CD4-positive, CD25-positive, alpha-beta regulatory T cell (primary cell): ENCODE measurements at regions not wholly inside any gene's neighbourhood (a gene's known extent, or its start where the extent isn't known, plus 50 kb on each side); places are given as distances from the start of the nearest gene placed in this dataset.

Experiments
- ATAC-seq, 2 donors: fragments of 150-1000 bp; cut with Tn5 transposase; one replicate each; pipeline ENCODE4 v1.10.0; 2021; ENCODE audit warnings: low read depth in 2 of 2, moderate number of reproducible peaks in 2 of 2, moderate library complexity in 1 of 2
- DNase-seq, 3 donors: peaks; one replicate each; pipeline versions ENCODE4 v3.0.0 to v3.0.0-alpha.2; 2012 to 2022; ENCODE audit warnings: mixed read lengths in 1 of 3
- H3K27ac ChIP-seq: one replicate; pipeline ENCODE4 v1.7.0; 2013; ENCODE audit warnings: mild to moderate bottlenecking, low read length; ENCODE audit not compliant: insufficient read depth, poor library complexity, severe bottlenecking
- H3K27me3 ChIP-seq: one replicate; pipeline ENCODE4 v1.7.0; 2013; ENCODE audit warnings: low read length; ENCODE audit not compliant: control insufficient read depth, insufficient read depth
- H3K36me3 ChIP-seq: one replicate; pipeline ENCODE4 v1.7.0; 2013; ENCODE audit warnings: mild to moderate bottlenecking, low read length, moderate library complexity; ENCODE audit not compliant: control insufficient read depth, insufficient read depth
- H3K4me1 ChIP-seq: 2 replicates; pipeline ENCODE4 v1.7.0; 2013; ENCODE audit warnings: mild to moderate bottlenecking, low read length; ENCODE audit not compliant: insufficient read depth, control insufficient read depth, poor library complexity, severe bottlenecking
- H3K4me3 ChIP-seq: one replicate; pipeline ENCODE4 v1.7.0; 2013; ENCODE audit warnings: low read depth, mild to moderate bottlenecking, low read length, moderate library complexity
- H3K9me3 ChIP-seq, 2 experiments: 1 replicate in 1 of 2; 2 replicates in 1 of 2; pipeline ENCODE4 v1.7.0; 2013; ENCODE audit warnings: low read length in 2 of 2, mild to moderate bottlenecking in 1 of 2, moderate library complexity in 1 of 2; ENCODE audit not compliant: control insufficient read depth in 2 of 2
- H3K27ac Mint-ChIP-seq, 3 donors: one replicate each; pipeline ENCODE4 v1.8.0; 2020 to 2022; ENCODE audit warnings: mild to moderate bottlenecking in 3 of 3, mixed read lengths in 3 of 3, moderate library complexity in 2 of 3
- H3K27me3 Mint-ChIP-seq: one replicate; pipeline ENCODE4 v1.8.0; 2022; ENCODE audit warnings: mild to moderate bottlenecking, mixed read lengths
- H3K36me3 Mint-ChIP-seq: one replicate; pipeline ENCODE4 v1.8.0; 2020; ENCODE audit warnings: mixed read lengths
- H3K4me1 Mint-ChIP-seq, 4 donors: one replicate each; pipeline ENCODE4 v1.8.0; 2020 to 2022; ENCODE audit warnings: mixed read lengths in 4 of 4, mild to moderate bottlenecking in 1 of 4
- H3K4me3 Mint-ChIP-seq, 4 donors: one replicate each; pipeline ENCODE4 v1.8.0; 2020 to 2022; ENCODE audit warnings: mild to moderate bottlenecking in 4 of 4, mixed read lengths in 4 of 4, moderate library complexity in 3 of 4
- H3K9me3 Mint-ChIP-seq, 7 donors: one replicate each; pipeline ENCODE4 v1.8.0; 2020 to 2022; ENCODE audit warnings: mixed read lengths in 7 of 7, mild to moderate bottlenecking in 3 of 7, moderate library complexity in 2 of 7

GRCh38 chr7:41771717-41772116, 68.8 kb upstream of the INHBA start:
- Mint-ChIP-seq H3K27ac (no peak overlapping the region), H3K36me3 (no peaks in the 10 kb centered on the region)
- H3K4me1 ChIP-seq: no peaks in the 10 kb centered on the region

GRCh38 chr7:41769162-41769561, 66.3 kb upstream of the INHBA start:
- no peak for ATAC-seq

More at GRCh38 chr7:41771717-41772116, 68.8 kb upstream of the INHBA start:
- Histone ChIP-seq H3K27ac (no peak overlapping the region), H3K36me3 (no peaks in the 10 kb centered on the region), H3K27me3 (no peaks in the 10 kb centered on the region), H3K4me3 (no peak overlapping the region), H3K9me3 (no peaks in the 10 kb centered on the region)
- ATAC-seq (no peak), DNase-seq (no peak)
- Mint-ChIP-seq H3K9me3 (peaks cover 0 to 10% (median 3%) of the 10 kb centered on the region in 7 donors), H3K4me3 (no peak overlapping the region), H3K27me3 (no peaks in the 10 kb centered on the region), H3K4me1 (peaks cover 0 to 4% (median 0%) of the 10 kb centered on the region in 4 donors)

DNA sequence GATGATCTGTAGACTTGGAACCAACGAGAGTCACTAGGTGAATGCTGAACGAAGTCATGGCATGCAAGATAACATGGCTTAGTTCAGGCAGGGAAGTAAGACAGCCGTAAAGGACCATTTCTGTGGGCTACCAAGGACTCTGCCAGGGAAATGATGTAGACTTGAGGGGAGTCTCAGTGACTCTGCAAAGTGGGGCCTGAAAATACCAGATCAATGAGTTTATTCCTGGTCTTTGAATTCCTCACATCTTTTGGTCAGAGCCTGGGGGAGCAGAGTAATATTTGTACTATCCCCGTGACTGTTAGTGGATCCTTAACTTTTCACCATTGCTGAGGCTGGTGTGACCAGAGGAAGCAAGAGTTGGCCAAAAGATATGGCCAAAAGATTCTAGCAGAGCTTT, 60.7 kb upstream of the INHBA start:
- Mint-ChIP-seq H3K27me3 (no peaks in the 10 kb centered on the region), H3K4me3 (no peak overlapping the region), H3K9me3 (peaks cover 0 to 28% (median 0%) of the 10 kb centered on the region in 7 donors), H3K36me3 (no peaks in the 10 kb centered on the region), H3K27ac (no peak overlapping the region), H3K4me1 (no peaks in the 10 kb centered on the region)
- Histone ChIP-seq H3K27me3 (no peaks in the 10 kb centered on the region), H3K9me3 (no peaks in the 10 kb centered on the region), H3K4me3 (no peak overlapping the region), H3K27ac (no peak overlapping the region), H3K36me3 (no peaks in the 10 kb centered on the region), H3K4me1 (no peaks in the 10 kb centered on the region)
- DNase-seq (no peak), ATAC-seq (no peak)

More at GRCh38 chr7:41769162-41769561, 66.3 kb upstream of the INHBA start:
- H3K27ac Mint-ChIP-seq: no peak overlapping the region
- Histone ChIP-seq H3K4me3 (no peak overlapping the region), H3K36me3 (no peaks in the 10 kb centered on the region), H3K27ac (no peak overlapping the region), H3K9me3 (no peaks in the 10 kb centered on the region), H3K27me3 (no peaks in the 10 kb centered on the region), H3K4me1 (no peaks in the 10 kb centered on the region)
- no peak for DNase-seq
- H3K27me3 Mint-ChIP-seq: no peaks in the 10 kb centered on the region
- H3K9me3 Mint-ChIP-seq: peaks cover 2 to 12% (median 4%) of the 10 kb centered on the region in 7 donors
- H3K4me3 Mint-ChIP-seq: no peak overlapping the region
- H3K4me1 Mint-ChIP-seq: no peaks in the 10 kb centered on the region
- H3K36me3 Mint-ChIP-seq: no peaks in the 10 kb centered on the region

- Mint-ChIP-seq H3K27ac (no peak overlapping the region), H3K9me3 (peaks cover 0 to 31% (median 0%) of the 10 kb centered on the region in 7 donors), H3K27me3 (no peaks in the 10 kb centered on the region), H3K4me3 (no peak overlapping the region), H3K4me1 (no peaks in the 10 kb centered on the region), H3K36me3 (no peaks in the 10 kb centered on the region)
- Histone ChIP-seq H3K36me3 (no peaks in the 10 kb centered on the region), H3K27me3 (no peaks in the 10 kb centered on the region), H3K4me3 (no peak overlapping the region), H3K27ac (no peak overlapping the region), H3K9me3 (no peaks in the 10 kb centered on the region), H3K4me1 (no peaks in the 10 kb centered on the region)
- ATAC-seq (no peak), DNase-seq (no peak)
Observed at GRCh38 chr7:41762641-41763040, 59.8 kb upstream of the INHBA start.

GRCh38 chr7:41760293-41760692, 57.4 kb upstream of the INHBA start:
- Histone ChIP-seq H3K9me3 (no peaks in the 10 kb centered on the region), H3K4me1 (no peaks in the 10 kb centered on the region), H3K36me3 (no peaks in the 10 kb centered on the region), H3K27me3 (no peaks in the 10 kb centered on the region), H3K27ac (no peak overlapping the region), H3K4me3 (no peak overlapping the region)
- H3K27me3 Mint-ChIP-seq: no peaks in the 10 kb centered on the region
- H3K4me3 Mint-ChIP-seq: no peak overlapping the region
- no peaks in the 10 kb centered on the region for H3K36me3 Mint-ChIP-seq
- ATAC-seq: no peak
- DNase-seq: no peak
- H3K27ac Mint-ChIP-seq: no peak overlapping the region
- H3K9me3 Mint-ChIP-seq: peaks cover 0 to 28% (median 3%) of the 10 kb centered on the region in 7 donors
- no peaks in the 10 kb centered on the region for H3K4me1 Mint-ChIP-seq

- Histone ChIP-seq H3K4me3 (no peak overlapping the region), H3K9me3 (peaks cover 0 to 5% of the 10 kb centered on the region in 2 experiments), H3K27ac (no peak overlapping the region), H3K4me1 (no peaks in the 10 kb centered on the region), H3K27me3 (no peaks in the 10 kb centered on the region), H3K36me3 (no peaks in the 10 kb centered on the region)
- Mint-ChIP-seq H3K27ac (no peak overlapping the region), H3K27me3 (no peaks in the 10 kb centered on the region), H3K4me3 (no peak overlapping the region), H3K9me3 (peaks cover 0 to 23% (median under 1%) of the 10 kb centered on the region in 7 donors), H3K4me1 (no peaks in the 10 kb centered on the region), H3K36me3 (no peaks in the 10 kb centered on the region)
- ATAC-seq (no peak), DNase-seq (no peak)
Observed at GRCh38 chr7:41758321-41758720, 55.4 kb upstream of the INHBA start.

GRCh38 chr7:41756650-41757182, 53.8 kb upstream of the INHBA start:
- Histone ChIP-seq H3K36me3 (no peaks in the 10 kb centered on the region), H3K27ac (no peak overlapping the region), H3K4me3 (no peak overlapping the region), H3K4me1 (no peaks in the 10 kb centered on the region), H3K9me3 (peaks cover 0 to 5% of the 10 kb centered on the region in 2 experiments), H3K27me3 (no peaks in the 10 kb centered on the region)
- DNase-seq (no peak), ATAC-seq (no peak)
- Mint-ChIP-seq H3K36me3 (no peaks in the 10 kb centered on the region), H3K9me3 (peaks cover 0 to 28% (median 3%) of the 10 kb centered on the region in 7 donors), H3K4me3 (no peak overlapping the region), H3K4me1 (no peaks in the 10 kb centered on the region), H3K27me3 (no peaks in the 10 kb centered on the region), H3K27ac (no peak overlapping the region)

DNA sequence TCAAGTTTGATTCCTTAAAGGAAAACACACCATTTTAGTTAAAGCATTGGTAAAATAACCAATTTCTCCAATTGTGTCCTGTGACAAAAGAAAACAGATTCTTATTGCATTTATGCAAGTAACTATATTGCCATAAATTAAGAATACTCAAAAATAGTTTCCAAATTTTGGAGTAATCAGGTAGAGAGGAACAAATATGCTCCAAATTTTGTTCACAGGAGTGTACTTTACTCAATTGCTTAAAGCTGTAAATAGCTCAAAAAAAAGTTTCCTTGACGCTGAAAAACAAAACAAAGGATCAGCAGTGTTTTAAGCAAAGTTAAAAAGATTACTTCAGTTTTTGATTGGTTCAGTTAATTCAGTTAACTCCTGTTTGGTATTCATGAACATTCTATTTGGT, 52.2 kb upstream of the INHBA start:
- peak in 1 of 3 donors; percentile 4 for DNase-seq
- Histone ChIP-seq H3K36me3 (no peaks in the 10 kb centered on the region), H3K27ac (no peak overlapping the region), H3K4me1 (no peaks in the 10 kb centered on the region), H3K27me3 (no peaks in the 10 kb centered on the region), H3K4me3 (no peak overlapping the region), H3K9me3 (peaks cover 0 to 5% of the 10 kb centered on the region in 2 experiments)
- peaks cover 0 to 24% (median 3%) of the 10 kb centered on the region in 7 donors for H3K9me3 Mint-ChIP-seq
- H3K36me3 Mint-ChIP-seq: no peaks in the 10 kb centered on the region
- no peak overlapping the region for H3K4me3 Mint-ChIP-seq
- no peak overlapping the region for H3K27ac Mint-ChIP-seq
- H3K27me3 Mint-ChIP-seq: no peaks in the 10 kb centered on the region
- H3K4me1 Mint-ChIP-seq: no peaks in the 10 kb centered on the region
- ATAC-seq: no peak
